Neural cell (in vitro differentiated cells): ENCODE measurements at regions not wholly inside any gene's neighbourhood (a gene's known extent, or its start where the extent isn't known, plus 50 kb on each side); places are given as distances from the start of the nearest gene placed in this dataset.

ENCODE experiments used
- H2AFZ ChIP-seq: fragments of 200-600, 300-800 bp; sonication (generic), shearing (Covaris generic); 2 replicates; pipeline ENCODE4 v1.6.0; 2014; ENCODE audit warnings: low read depth, mild to moderate bottlenecking, antibody characterized with exemption, low read length, moderate library complexity
- H3F3A ChIP-seq: fragments of 200-600 bp; shearing (Covaris generic); 2 replicates; pipeline ENCODE4 v1.6.1; 2016; ENCODE audit warnings: mild to moderate bottlenecking, moderate library complexity, mixed read lengths, antibody characterized with exemption, low read length; ENCODE audit not compliant: insufficient read depth, poor library complexity, severe bottlenecking
- H3K27ac ChIP-seq: fragments of 200-600, 300-800 bp; sonication (generic), shearing (Covaris generic); 2 replicates; pipeline ENCODE4 v1.5.1; 2014; ENCODE audit warnings: mild to moderate bottlenecking, low read length, moderate library complexity
- H3K27me3 ChIP-seq: fragments of 300-800, 200-600 bp; sonication (generic), shearing (Covaris generic); 2 replicates; pipeline ENCODE4 v1.6.0; 2014; ENCODE audit warnings: mild to moderate bottlenecking, low read depth, low read length, moderate library complexity; ENCODE audit not compliant: insufficient read depth
- H3K36me3 ChIP-seq: fragments of 300-800, 200-600 bp; sonication (generic), shearing (Covaris generic); 2 replicates; pipeline ENCODE4 v1.5.1; 2014; ENCODE audit warnings: mild to moderate bottlenecking, antibody characterized with exemption, low read length, moderate library complexity; ENCODE audit not compliant: insufficient read depth
- H3K4me2 ChIP-seq: fragments of 300-800, 200-600 bp; sonication (generic), shearing (Covaris generic); 2 replicates; pipeline ENCODE4 v1.6.0; 2014; ENCODE audit warnings: mild to moderate bottlenecking, low read length
- H3K4me3 ChIP-seq: fragments of 300-800, 200-600 bp; sonication (generic), shearing (Covaris generic); 2 replicates; pipeline ENCODE4 v1.5.1; 2014; ENCODE audit warnings: mild to moderate bottlenecking, low read length, moderate library complexity
- H3K79me2 ChIP-seq: fragments of 200-600 bp; shearing (Covaris generic); replicated peaks from 2 replicates; pipeline ENCODE4 v1.6.0; 2014; ENCODE audit warnings: mild to moderate bottlenecking, low read length, moderate library complexity; ENCODE audit not compliant: insufficient read depth
- H3K9ac ChIP-seq: fragments of 300-800, 200-600 bp; sonication (generic), shearing (Covaris generic); 2 replicates; pipeline ENCODE4 v1.6.1; 2016; ENCODE audit warnings: mild to moderate bottlenecking, low read length, mixed read lengths
- H3K9me2 ChIP-seq: fragments of 200-600 bp; shearing (Covaris generic); 2 replicates; pipeline ENCODE4 v1.6.1; 2016; ENCODE audit warnings: mild to moderate bottlenecking, low read length, mixed read lengths; ENCODE audit not compliant: insufficient read depth
- H3K9me3 ChIP-seq: fragments of 200-600, 300-800 bp; sonication (generic), shearing (Covaris generic); 2 replicates; pipeline ENCODE4 v1.6.1; 2016; ENCODE audit warnings: mild to moderate bottlenecking, mixed run types, low read length, moderate library complexity, mixed read lengths
- H4K20me1 ChIP-seq: fragments of 200-600 bp; shearing (Covaris generic); 2 replicates; pipeline ENCODE4 v1.6.1; 2016; ENCODE audit warnings: mild to moderate bottlenecking, mixed run types; ENCODE audit not compliant: insufficient read depth
- CTCF ChIP-seq: fragments of 450-650 bp; IDR thresholded peaks from 2 replicates; pipeline ENCODE4 v1.5.1; 2014; ENCODE audit warnings: antibody characterized with exemption, mild to moderate bottlenecking, moderate library complexity; ENCODE audit not compliant: poor library complexity, severe bottlenecking
- EP300 ChIP-seq: fragments of 450-650 bp; conservative IDR thresholded peaks from 2 replicates; pipeline ENCODE4 v1.6.1; 2014; ENCODE audit warnings: antibody characterized with exemption, mild to moderate bottlenecking, moderate library complexity; ENCODE audit not compliant: poor library complexity, severe bottlenecking
- EZH2 ChIP-seq: fragments of 200-600, 300-800 bp; shearing (Covaris generic), sonication (generic); IDR thresholded peaks from 2 replicates; pipeline ENCODE4 v1.6.1; 2014; ENCODE audit warnings: antibody characterized with exemption, low read length, borderline replicate concordance, mild to moderate bottlenecking; ENCODE audit not compliant: insufficient read depth, poor library complexity, severe bottlenecking
- MXI1 ChIP-seq: fragments of 450-650 bp; conservative IDR thresholded peaks from 2 replicates; pipeline ENCODE4 v1.6.1; 2014; ENCODE audit warnings: antibody characterized with exemption, mild to moderate bottlenecking; ENCODE audit not compliant: poor library complexity, severe bottlenecking
- POLR2AphosphoS5 ChIP-seq: IDR thresholded peaks from 2 replicates; pipeline ENCODE4 v1.6.1; 2012
- RAD21 ChIP-seq: fragments of 450-650 bp; conservative IDR thresholded peaks from 2 replicates; pipeline ENCODE4 v1.6.1; 2014; ENCODE audit warnings: antibody characterized with exemption, mild to moderate bottlenecking, moderate library complexity
- SMC3 ChIP-seq: fragments of 450-650 bp; conservative IDR thresholded peaks from 2 replicates; pipeline ENCODE4 v1.6.1; 2014; ENCODE audit warnings: antibody characterized with exemption, mild to moderate bottlenecking, moderate library complexity; ENCODE audit not compliant: poor library complexity
- TAF1 ChIP-seq: IDR thresholded peaks from 2 replicates; pipeline ENCODE4 v1.6.1; 2012; ENCODE audit warnings: low read depth
- TF ChIP-seq, protein P1 (sequence below): IDR thresholded peaks from 2 replicates; pipeline ENCODE4 v1.6.1; 2012; ENCODE audit warnings: borderline replicate concordance

DNA sequence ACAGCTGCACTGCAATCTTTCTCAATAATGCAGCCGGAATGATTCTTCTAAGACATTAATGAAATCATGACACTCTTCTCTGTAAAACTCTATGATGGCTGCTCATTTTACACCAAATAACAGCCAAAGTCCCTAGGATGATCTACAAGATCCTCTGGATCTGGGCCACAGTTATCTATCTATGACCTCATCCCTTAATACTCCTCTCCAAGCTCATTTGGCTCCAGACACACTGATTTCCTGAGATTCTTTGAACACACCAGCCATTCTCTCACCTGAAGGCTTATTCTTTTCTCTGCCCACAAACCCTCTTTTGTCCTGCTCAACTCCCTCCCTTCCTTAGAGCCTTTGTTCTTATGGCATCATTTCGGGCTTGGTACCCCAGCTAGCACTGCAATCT is 577.4 kb upstream of the ANKRD30A start:
- H3K27ac ChIP-seq, result no peak overlapping the region
- no peak overlapping the region for H3K9ac ChIP-seq
- H3K9me2 ChIP-seq, result no peaks in the 10 kb centered on the region
- no peaks in the 10 kb centered on the region for H3K27me3 ChIP-seq
- no peak for TF ChIP-seq POLR2AphosphoS5
- TF ChIP-seq EZH2, result no peak
- TF ChIP-seq EP300, result no peak
- TF ChIP-seq SMC3, result no peak
- TF ChIP-seq, protein P1, sequence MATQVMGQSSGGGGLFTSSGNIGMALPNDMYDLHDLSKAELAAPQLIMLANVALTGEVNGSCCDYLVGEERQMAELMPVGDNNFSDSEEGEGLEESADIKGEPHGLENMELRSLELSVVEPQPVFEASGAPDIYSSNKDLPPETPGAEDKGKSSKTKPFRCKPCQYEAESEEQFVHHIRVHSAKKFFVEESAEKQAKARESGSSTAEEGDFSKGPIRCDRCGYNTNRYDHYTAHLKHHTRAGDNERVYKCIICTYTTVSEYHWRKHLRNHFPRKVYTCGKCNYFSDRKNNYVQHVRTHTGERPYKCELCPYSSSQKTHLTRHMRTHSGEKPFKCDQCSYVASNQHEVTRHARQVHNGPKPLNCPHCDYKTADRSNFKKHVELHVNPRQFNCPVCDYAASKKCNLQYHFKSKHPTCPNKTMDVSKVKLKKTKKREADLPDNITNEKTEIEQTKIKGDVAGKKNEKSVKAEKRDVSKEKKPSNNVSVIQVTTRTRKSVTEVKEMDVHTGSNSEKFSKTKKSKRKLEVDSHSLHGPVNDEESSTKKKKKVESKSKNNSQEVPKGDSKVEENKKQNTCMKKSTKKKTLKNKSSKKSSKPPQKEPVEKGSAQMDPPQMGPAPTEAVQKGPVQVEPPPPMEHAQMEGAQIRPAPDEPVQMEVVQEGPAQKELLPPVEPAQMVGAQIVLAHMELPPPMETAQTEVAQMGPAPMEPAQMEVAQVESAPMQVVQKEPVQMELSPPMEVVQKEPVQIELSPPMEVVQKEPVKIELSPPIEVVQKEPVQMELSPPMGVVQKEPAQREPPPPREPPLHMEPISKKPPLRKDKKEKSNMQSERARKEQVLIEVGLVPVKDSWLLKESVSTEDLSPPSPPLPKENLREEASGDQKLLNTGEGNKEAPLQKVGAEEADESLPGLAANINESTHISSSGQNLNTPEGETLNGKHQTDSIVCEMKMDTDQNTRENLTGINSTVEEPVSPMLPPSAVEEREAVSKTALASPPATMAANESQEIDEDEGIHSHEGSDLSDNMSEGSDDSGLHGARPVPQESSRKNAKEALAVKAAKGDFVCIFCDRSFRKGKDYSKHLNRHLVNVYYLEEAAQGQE, result no peak
- no peak for TF ChIP-seq RAD21
- no peak for TF ChIP-seq MXI1
- no peak for TF ChIP-seq TAF1
- no peak for TF ChIP-seq CTCF
- H3K9me3 ChIP-seq, result no peaks in the 10 kb centered on the region
- no peaks in the 10 kb centered on the region for H3K36me3 ChIP-seq
- H4K20me1 ChIP-seq, result no peaks in the 10 kb centered on the region
- no peak overlapping the region for H3K4me2 ChIP-seq
- H3F3A ChIP-seq, result no peaks in the 10 kb centered on the region
- no peak overlapping the region for H3K4me3 ChIP-seq
- H2AFZ ChIP-seq, result no peak overlapping the region
- no peaks in the 10 kb centered on the region for H3K79me2 ChIP-seq

- no peaks in the 10 kb centered on the region for H3K9me2 ChIP-seq
- no peak overlapping the region for H2AFZ ChIP-seq
- no peaks in the 10 kb centered on the region for H4K20me1 ChIP-seq
- H3K9me3 ChIP-seq, result no peaks in the 10 kb centered on the region
- TF ChIP-seq EZH2 (no peak), CTCF (no peak), POLR2AphosphoS5 (no peak), TAF1 (no peak), SMC3 (no peak), RAD21 (no peak), MXI1 (no peak), EP300 (no peak)
- TF ChIP-seq, protein P1, result no peak
- H3K27ac ChIP-seq, result no peak overlapping the region
- H3K27me3 ChIP-seq, result no peaks in the 10 kb centered on the region
- H3K4me2 ChIP-seq, result no peak overlapping the region
- H3K79me2 ChIP-seq, result no peaks in the 10 kb centered on the region
- no peak overlapping the region for H3K4me3 ChIP-seq
- no peaks in the 10 kb centered on the region for H3F3A ChIP-seq
- no peaks in the 10 kb centered on the region for H3K36me3 ChIP-seq
- no peak overlapping the region for H3K9ac ChIP-seq
These were observed 582.9 kb upstream of the ANKRD30A start for GRCh38 chr10:36542493-36542892.
